HG03039 (cell line): ENCODE measurements at regions not wholly inside any gene's neighbourhood (a gene's known extent, or its start where the extent isn't known, plus 50 kb on each side); places are given as distances from the start of the nearest gene placed in this dataset.
A peak's percentile ranks its signal among the peaks of the same experiment; 100 is the strongest.
"Not testable (repeated sequence)": the region's sequence is repeated elsewhere in the genome, so short reads cannot be mapped to it uniquely, and the experiment has no call there.

Experiments used
- ATAC-seq: cut with Tn5 transposase; IDR thresholded peaks from one replicate; pipeline ENCODE4 v1.9.1; 2021; ENCODE audit warnings: mild to moderate bottlenecking, moderate library complexity; ENCODE audit not compliant: unreplicated experiment

- ATAC-seq, result no peak
These were observed 99.5 kb upstream of the LYPLAL1 start for GRCh38 chr1:219074084-219074728.

DNA sequence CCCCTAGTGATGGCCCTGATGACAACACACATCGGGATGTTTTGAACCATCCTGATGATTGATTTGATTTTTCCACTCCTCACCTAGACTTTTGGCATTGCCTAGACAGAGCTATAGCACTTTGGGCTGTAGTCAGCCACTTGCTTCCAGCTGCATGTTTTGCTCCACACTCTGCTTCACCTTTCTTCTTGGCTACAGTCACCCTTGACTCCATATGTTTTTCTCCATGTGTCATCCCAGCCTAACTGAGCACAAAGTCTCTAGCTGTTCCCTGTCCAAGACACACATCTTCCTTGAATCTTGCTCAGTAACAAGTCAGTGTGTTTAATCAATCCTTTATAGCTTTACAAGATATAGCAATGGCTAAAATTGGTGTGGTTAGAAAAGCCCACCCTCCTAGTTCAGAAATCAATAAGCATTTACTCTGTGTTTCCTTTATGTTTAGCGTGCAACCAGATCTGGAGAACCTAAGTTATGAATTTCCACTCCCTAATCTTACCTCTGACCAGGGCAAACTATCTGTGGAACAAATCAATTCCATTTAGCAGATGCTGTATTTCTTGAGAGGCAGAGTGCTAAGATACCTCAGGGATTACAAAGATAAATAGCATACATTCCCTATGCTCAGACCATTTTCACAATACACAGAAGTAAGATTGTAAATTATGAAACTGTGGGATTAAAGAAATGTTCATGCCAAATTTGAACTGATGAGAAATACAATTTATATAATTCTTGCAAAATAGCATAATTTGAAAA is 98.4 kb upstream of the LYPLAL1 start:
- ATAC-seq, result no peak

GRCh38 chr1:219076326-219076937 is 97.2 kb upstream of the LYPLAL1 start:
- no peak for ATAC-seq

DNA sequence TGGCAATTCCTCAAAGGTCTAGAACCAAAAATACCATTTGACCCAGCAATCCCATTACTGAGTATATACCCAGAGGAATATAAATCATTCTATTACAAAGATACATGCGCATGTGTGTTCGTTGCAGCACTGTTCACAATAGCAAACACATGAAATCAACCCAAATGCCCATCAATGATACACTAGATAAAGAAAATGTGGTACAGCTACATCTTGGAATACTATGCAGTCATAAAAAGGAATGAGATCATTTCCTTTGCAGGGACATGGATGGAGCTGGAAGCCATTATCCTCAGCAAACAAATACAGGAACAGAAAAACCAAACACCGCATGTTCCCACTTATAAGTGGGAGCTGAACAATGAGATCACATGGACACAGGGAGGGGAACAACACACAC is 95.9 kb upstream of the LYPLAL1 start:
- not testable (repeated sequence) for ATAC-seq

GRCh38 chr1:219081943-219082925 is 91.4 kb upstream of the LYPLAL1 start:
- no peak for ATAC-seq

- ATAC-seq, result no peak
These were observed 90.0 kb upstream of the LYPLAL1 start for GRCh38 chr1:219083631-219084030.

DNA sequence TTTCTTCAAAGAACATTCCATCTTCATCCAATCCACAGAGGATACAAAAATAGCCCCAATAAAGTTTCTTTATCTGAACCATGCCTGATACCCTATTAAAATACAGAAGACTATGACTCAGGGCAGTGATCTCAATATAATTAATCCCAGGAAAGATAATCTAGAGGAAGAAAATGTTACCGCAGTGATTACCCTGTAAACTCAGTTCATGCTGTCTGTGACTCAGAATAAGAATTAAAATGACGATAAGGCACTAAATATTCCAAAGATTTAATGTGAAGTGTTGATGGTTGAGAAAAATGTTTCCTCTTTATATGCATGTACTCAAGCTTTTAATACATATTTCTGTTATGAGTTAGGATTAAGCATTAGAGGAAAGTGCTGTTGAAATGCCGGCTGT is 88.6 kb upstream of the LYPLAL1 start:
- ATAC-seq, result no peak

DNA sequence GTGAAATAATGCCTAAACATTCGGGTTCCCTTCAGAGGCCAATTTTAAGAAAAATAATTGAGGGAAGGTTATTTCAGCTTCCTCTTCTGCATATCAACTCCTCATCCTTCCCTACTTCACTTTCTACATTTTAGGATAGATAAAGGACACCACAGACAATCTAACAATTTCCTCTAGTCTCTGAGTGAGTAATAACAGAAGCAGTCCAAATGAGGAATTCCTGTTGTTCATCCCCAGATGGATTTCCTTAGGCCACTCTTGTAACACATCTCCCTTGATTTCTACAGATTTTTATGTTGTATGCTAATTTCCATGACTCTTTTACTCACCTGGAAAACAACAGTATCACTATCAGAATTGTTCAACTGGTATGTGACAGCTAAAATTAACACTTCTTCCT is 87.7 kb upstream of the LYPLAL1 start:
- no peak for ATAC-seq

DNA sequence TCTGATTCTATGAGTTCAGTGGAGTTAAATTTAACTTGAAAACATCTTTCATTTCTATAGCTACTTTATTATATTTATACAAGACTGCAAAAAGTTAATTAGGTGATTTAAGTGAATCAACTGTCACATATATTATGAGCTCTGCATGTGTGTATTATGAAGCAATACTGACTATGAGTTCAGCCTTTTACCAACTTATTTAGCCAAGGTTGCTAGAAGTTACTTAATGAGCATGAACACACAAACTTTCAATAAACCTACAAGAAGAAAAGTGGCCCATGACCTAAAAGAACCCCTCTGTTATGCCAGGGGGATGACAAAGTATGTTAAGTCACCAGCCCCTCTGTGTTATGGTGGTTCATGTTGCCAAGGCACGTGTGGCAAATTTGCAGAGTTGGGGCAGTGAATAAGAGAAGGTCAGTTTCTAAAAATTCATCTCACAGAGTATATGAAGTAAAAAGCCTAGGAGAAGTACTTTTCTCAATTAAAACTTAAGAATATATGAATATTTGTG is 86.7 kb upstream of the LYPLAL1 start:
- no peak for ATAC-seq

GRCh38 chr1:219088778-219089557 is 84.7 kb upstream of the LYPLAL1 start:
- ATAC-seq, result peak; percentile 83

DNA sequence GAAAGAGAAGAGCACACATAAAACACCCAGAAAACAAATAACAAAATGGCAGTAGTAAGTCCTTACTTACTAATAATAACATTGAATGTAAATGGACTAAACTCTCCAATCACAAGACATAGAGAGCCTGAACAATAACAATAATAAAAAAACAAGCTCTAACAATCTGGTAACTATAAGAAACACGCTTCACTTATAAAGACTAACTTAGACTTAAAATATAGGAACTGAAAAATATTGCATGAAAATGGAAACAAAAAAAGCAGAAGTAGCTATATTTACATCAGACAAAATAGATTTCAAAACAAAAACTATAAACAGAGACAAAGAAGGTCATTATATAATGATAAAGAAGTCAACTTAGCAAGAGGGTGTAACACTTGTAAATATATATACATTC is 83.1 kb upstream of the LYPLAL1 start:
- peak; percentile 61 for ATAC-seq

DNA sequence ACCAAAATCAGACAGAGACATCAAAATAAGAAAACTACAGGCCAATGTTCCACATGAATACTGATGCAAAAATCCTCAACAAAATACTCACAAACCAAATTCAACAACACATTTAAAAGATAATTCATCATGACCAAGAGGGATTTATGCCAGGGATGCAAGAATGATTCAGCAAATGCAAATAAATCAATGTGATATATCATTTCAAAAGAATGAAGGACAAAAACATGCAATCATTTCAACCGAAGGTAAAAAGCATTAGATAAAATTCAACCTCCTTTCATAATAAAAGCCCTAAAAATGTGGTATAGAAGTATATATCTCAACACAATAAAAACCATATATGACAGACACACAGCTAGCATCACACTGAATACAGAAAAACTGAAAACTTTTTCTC is 81.5 kb upstream of the LYPLAL1 start:
- ATAC-seq, result no peak

- ATAC-seq, result peak; percentile 59
These were observed 74.4 kb upstream of the LYPLAL1 start for GRCh38 chr1:219099307-219099706.

DNA sequence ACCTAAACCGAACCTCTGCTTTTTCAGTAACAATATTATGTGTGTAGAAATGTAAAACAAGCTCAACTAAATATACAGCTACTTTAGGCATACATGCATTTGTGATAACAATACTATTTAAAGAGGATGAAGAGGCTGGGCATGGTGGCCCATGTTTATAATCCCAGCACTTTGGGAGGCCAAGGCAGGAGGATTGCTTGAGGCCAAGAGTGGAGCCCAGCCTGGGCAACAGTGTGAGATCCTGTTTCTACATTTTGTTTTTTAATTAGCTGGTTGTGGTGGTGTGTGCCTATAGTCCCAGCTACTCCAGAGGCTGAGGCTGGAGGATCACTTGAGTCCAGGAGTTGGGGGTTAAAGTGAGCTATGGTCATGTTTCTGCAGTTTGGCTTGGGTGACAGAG is 73.6 kb upstream of the LYPLAL1 start:
- ATAC-seq, result no peak

DNA sequence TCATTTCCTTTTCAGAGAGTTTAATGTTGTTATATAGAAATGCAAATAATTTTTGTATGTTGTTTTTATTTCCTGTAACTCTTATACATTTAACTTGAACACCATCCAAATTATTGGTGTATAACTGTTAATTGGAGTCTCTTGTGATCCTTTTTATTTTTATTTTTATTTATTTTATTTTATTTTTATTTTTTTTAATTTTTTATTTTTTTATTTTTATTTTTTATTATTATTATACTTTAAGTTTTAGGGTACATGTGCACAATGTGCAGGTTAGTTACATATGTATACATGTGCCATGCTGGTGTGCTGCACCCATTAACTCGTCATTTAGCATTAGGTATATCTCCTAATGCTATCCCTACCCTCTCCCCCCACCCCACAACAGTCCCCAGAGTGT is 71.2 kb upstream of the LYPLAL1 start:
- ATAC-seq, result not testable (repeated sequence)

DNA sequence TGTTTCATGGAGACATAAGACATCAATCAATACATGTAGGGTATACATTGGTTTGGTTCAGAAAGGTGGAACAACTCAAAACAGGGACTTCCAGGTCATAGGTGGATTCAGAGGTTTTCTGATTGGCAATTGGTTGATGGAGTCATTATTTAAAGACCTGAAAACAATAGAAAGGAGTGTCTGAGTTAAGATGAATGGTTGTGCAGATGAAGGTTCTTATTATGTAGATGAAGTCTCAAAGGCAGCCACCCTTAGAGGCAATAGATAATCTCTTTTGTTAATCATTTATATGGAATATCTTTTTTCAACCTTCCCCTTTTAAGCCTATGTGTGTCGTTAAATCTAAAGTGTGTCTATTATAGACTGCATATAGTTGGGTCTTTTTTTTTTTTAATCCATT is 67.8 kb upstream of the LYPLAL1 start:
- no peak for ATAC-seq

- no peak for ATAC-seq
These were observed 64.2 kb upstream of the LYPLAL1 start for GRCh38 chr1:219109424-219110018.

GRCh38 chr1:219113261-219113660 is 60.4 kb upstream of the LYPLAL1 start:
- no peak for ATAC-seq

GRCh38 chr1:219114014-219114413 is 59.7 kb upstream of the LYPLAL1 start:
- no peak for ATAC-seq

DNA sequence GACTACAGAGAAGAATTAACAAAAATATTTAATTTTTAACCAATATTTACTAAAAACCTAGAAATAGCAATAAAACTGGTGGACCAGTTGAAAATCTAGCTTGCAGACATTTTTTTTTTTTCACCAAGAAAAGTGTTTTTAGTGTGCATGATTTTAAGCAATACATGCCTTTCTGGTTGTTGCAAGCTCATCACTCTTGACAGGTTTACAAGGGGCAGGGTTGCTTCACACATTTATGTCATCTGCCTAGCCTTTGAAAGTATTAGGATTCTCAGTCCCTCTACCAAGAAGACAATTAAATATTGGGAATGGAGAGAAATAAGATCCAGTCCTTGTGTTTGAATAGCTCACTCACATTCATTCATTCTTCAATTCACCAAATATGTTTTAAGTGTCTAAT is 53.8 kb upstream of the LYPLAL1 start:
- no peak for ATAC-seq
